Adrenal gland (tissue), 5 donors: ENCODE measurements at regions not wholly inside any gene's neighbourhood (a gene's known extent, or its start where the extent isn't known, plus 50 kb on each side); places are given as distances from the start of the nearest gene placed in this dataset.

Source experiments
- POLR2A ChIP-seq, 2 donors: fragments of 450-650 bp; IDR thresholded peaks; one replicate each; pipeline ENCODE4 v1.6.1; 2017; ENCODE audit warnings: antibody characterized with exemption in 2 of 2, mild to moderate bottlenecking in 2 of 2, moderate library complexity in 1 of 2
- TF ChIP-seq, protein P1 (sequence below), 6 experiments: fragments of 450-650 bp in 4 of 6; fragments of 200-600 bp in 2 of 6; sonication (generic) in 1 of 6; IDR thresholded peaks; 1 replicate in 5 of 6; 2 replicates in 1 of 6; pipeline versions ENCODE4 v1.5.1 to v1.8.0; 2016 to 2021; ENCODE audit warnings: antibody characterized with exemption in 6 of 6, mild to moderate bottlenecking in 2 of 6, moderate library complexity in 1 of 6
- donor health status: DM: no; HTN: no; CAD: no.

DNA sequence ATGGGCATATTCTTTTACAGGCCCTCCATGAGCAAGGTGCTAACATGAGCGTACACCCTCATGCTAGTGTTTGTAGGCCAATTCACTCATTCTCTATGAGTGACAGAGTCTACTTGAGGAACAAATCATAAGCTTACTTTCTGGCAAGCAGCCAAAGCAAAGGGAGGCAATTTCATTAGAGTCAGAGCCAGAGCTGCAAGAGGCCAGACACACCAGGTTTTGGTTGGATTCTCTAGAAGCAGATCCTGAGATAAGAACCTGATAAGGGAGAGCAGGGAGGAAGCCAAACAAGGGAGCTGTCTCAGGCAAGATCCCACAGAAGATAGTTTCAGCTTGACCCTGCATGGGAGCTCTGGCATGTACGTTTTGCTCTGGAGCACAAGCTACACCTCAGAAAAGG, 214.1 kb upstream of the CTNNB1 start:
- TF ChIP-seq, protein P1, sequence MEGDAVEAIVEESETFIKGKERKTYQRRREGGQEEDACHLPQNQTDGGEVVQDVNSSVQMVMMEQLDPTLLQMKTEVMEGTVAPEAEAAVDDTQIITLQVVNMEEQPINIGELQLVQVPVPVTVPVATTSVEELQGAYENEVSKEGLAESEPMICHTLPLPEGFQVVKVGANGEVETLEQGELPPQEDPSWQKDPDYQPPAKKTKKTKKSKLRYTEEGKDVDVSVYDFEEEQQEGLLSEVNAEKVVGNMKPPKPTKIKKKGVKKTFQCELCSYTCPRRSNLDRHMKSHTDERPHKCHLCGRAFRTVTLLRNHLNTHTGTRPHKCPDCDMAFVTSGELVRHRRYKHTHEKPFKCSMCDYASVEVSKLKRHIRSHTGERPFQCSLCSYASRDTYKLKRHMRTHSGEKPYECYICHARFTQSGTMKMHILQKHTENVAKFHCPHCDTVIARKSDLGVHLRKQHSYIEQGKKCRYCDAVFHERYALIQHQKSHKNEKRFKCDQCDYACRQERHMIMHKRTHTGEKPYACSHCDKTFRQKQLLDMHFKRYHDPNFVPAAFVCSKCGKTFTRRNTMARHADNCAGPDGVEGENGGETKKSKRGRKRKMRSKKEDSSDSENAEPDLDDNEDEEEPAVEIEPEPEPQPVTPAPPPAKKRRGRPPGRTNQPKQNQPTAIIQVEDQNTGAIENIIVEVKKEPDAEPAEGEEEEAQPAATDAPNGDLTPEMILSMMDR (IDR thresholded peaks at IDR 0.05) = no peak
- TF ChIP-seq POLR2A (IDR thresholded peaks at IDR 0.05) = no peak
